K562 (cell line): ENCODE measurements at regions not wholly inside any gene's neighbourhood (a gene's known extent, or its start where the extent isn't known, plus 50 kb on each side); places are given as distances from the start of the nearest gene placed in this dataset.

Source experiments
- EP300 ChIP-seq: IDR thresholded peaks from 2 replicates; pipeline ENCODE4 v1.6.1; 2012; ENCODE audit warnings: low read length, improper control_type of control experiment
- HMGXB4 ChIP-seq: sonication (generic); formaldehyde crosslinking; IDR thresholded peaks from 2 replicates; pipeline ENCODE4 v1.8.1; 2023; ENCODE audit warnings: mild to moderate bottlenecking, missing genetic modification reagents
- MEF2A ChIP-seq: IDR thresholded peaks from 2 replicates; pipeline ENCODE4 v1.6.1; 2011; ENCODE audit warnings: low read depth, mild to moderate bottlenecking, low read length, moderate library complexity; ENCODE audit not compliant: control insufficient read depth
- RAD21 ChIP-seq, 2 experiments: fragments of 250-450 bp in 1 of 2; fragments of 450-650 bp in 1 of 2; sonication (Bioruptor Pico) in 1 of 2; formaldehyde crosslinking in 1 of 2; IDR thresholded peaks in 1 of 2; conservative IDR thresholded peaks in 1 of 2; 2 replicates each; pipeline versions ENCODE4 v1.4.0 to v1.8.0; 2020 to 2022; ENCODE audit warnings: mild to moderate bottlenecking in 2 of 2, moderate library complexity in 1 of 2
- TAF15 ChIP-seq: fragments of 200-400 bp; formaldehyde crosslinking; IDR thresholded peaks from 2 replicates; pipeline ENCODE4 v1.6.1; 2017; ENCODE audit warnings: mild to moderate bottlenecking, low read depth, low read length, moderate library complexity
- TRIM28 ChIP-seq: fragments of 450-650 bp; IDR thresholded peaks from 2 replicates; pipeline ENCODE4 v1.6.1; 2017
- ZNF224 ChIP-seq: sonication (generic); formaldehyde crosslinking; IDR thresholded peaks from 2 replicates; pipeline ENCODE4 v1.8.0; 2022; ENCODE audit warnings: mild to moderate bottlenecking, missing genetic modification reagents

- TF ChIP-seq HMGXB4 (CRISPR knock-in tag) (no peak), TAF15 (no peak), MEF2A (no peak), RAD21 (CRISPR knock-in tag; conservative IDR thresholded peaks at IDR 0.05 in 1 of 2, IDR thresholded peaks at IDR 0.05 in 1 of 2) (no peak), TRIM28 (no peak), EP300 (no peak), ZNF224 (no peak)
Measured at GRCh38 chr2:105606081-105606480, 138.6 kb upstream of the NCK2 start.
